ENCODE measurements at regions not wholly inside any gene's neighbourhood (a gene's known extent, or its start where the extent isn't known, plus 50 kb on each side); places are given as distances from the start of the nearest gene placed in this dataset.

DNA sequence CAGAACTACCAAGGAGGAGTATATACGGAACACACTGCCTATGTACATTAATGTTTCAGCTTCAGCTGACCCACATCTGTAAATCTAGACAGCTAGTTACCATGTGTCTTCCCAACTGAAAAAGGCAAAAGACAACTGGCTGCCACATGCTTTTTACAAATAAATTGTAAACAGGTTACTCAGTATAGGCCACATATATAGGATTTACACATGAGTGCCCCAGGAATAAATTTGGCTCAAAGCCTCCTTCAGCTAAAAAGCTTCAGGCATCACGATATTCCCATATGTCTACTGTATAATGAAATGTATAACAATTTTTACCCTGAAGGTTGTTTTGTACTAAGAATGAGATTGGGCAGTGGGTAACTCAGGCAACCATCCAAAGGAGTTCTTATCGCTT, 175.9 kb upstream of the BMP4 start:
- FAIRE-seq = no peak

GRCh38 chr14:54133896-54134295, 177.3 kb upstream of the BMP4 start:
- no peak for FAIRE-seq

GRCh38 chr14:54135804-54136280, 179.2 kb upstream of the BMP4 start:
- no peak for FAIRE-seq

DNA sequence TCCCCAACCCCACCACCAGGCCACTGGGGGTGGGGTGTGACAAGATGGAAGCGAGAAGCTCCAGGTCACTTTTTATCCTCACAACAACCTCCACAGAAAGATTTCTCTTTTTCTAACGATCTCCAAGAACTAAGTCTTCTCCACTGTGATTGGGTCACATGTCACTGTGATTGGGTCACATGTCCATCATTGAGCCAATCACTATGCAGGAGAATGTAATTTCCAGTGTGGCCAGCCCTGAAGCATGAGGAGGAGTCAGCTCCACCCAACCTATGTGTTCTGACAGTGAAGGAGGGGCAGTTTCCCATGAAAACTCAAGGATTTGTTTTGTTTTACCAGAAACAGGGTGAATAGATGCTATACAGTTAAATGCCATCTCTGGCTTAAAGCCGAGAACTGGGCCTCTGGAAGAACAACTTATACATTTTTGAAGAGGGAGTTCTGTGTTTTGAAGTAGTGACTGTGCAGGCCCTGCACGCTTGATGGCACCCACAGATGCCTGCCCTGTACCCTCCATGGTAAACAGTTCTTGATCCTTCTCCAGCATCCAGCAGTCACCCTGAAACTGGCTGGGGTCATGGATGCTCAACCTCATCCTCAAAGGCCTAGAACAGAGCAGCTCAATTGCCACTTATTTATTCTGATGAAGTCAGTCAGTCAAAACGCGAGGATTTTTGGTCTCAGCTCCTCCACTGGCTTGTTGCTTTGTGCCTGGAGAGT, 180.4 kb upstream of the BMP4 start:
- no peak for FAIRE-seq

GRCh38 chr14:54137614-54137961, 181.0 kb upstream of the BMP4 start:
- no peak for FAIRE-seq

DNA sequence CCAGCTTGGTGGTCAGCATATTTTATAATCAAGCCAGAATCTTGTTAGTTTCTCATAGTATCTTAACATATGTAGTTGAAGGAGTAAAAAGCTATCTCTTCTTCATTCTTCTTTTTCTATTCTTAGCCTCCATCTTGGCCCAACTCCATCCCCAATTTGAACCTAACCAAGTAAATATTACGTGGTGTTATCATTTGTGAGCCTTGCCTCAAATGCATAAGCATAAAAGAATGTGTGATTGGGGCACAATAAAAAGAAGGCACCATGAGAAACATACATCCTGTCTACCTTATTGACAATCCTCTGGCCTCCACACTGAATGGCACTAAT, 181.4 kb upstream of the BMP4 start:
- no peak for FAIRE-seq

DNA sequence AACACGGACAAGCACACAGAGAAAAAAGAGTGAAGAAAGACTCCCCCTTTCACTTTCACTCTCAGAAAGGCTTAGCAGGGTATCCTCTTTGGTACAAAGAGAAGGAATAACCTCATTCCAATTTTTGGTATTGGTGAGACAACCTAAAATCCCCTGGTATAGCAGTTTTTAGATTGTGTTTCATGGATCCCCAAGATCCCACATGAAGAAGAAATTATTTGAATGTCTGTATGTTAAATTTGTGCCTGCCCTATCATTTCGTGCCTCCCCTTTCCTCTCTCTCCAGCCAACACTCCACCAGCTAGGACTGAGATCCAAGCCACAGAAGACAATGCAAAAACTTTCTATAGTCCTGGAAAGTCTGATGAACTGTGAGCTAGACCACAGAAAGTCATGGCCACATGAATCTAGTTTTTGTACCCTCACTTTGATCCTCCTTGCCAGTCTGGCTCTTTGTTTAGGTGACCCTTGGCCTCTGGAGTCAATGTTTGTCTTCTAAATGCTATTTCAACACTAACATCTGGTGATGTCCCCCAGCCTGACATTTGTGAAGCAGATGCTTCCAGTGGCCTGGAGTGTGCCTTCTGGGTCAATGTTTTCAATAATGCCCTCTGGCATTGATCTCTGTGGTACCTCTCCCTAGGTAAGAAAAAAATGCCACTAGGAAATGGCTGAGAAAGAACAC, 181.9 kb upstream of the BMP4 start:
- FAIRE-seq = no peak

DNA sequence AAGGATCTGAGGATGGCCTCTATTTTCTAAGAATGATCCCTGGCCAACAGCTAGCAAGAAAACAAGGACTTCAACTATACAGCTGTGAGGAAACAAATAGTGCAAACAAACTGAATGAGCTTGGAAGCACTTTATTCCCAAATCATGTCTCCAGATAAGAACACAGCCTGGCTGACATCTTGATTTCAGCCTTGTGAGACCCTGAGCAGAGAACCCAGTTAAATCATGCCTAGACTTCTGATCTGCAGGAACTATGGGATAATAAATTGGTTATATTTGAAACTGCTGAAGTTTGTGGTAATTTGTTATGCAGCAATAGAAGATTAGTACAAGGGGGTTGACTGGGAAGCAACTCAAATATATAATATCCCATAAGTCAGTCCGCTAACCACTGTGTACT, 183.9 kb upstream of the BMP4 start:
- no peak for FAIRE-seq

- no peak for FAIRE-seq
Observed at GRCh38 chr14:54146601-54147000, 190.0 kb upstream of the BMP4 start.

- no peak for FAIRE-seq
Observed at GRCh38 chr14:54147282-54147681, 190.7 kb upstream of the BMP4 start.

DNA sequence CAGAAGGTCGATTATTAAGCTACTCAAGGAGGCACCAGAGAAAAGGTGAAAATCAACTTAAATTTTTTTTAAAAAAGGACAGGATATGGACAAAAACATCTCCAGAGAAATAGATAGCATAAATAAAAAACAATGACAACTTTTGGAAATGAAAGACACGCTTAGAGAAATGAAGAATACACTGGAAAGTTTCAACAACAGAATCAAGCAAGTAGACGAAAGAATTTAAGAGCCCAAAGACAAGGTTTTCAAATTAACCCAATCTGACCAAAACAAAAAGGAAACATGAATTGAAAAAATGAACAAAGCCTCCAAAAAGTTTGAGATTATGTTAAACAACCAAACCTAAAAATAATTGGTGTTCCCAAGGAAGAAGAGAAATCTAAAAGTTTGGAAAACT, 191.1 kb upstream of the BMP4 start:
- FAIRE-seq = no peak

GRCh38 chr14:54148251-54148650, 191.6 kb upstream of the BMP4 start:
- no peak for FAIRE-seq

DNA sequence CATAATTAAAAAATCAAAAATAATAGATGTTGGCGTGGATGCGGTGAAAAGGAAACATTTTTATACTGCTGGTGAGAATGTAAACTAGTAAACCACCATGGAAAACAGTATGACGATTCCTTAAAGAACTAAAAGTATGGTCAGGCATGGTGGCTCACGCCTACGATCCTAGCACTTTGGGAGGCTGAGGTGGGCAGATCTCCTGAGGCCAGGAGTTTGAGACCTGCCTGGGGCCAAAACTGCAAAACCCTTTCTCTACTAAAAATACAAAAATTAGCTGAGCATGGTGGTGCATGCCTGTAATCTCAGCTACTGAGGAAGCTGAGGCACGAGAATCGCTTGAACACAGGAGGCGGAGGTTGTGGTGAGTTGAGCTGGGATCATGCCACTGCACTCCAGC, 195.7 kb upstream of the BMP4 start:
- no peak for FAIRE-seq

DNA sequence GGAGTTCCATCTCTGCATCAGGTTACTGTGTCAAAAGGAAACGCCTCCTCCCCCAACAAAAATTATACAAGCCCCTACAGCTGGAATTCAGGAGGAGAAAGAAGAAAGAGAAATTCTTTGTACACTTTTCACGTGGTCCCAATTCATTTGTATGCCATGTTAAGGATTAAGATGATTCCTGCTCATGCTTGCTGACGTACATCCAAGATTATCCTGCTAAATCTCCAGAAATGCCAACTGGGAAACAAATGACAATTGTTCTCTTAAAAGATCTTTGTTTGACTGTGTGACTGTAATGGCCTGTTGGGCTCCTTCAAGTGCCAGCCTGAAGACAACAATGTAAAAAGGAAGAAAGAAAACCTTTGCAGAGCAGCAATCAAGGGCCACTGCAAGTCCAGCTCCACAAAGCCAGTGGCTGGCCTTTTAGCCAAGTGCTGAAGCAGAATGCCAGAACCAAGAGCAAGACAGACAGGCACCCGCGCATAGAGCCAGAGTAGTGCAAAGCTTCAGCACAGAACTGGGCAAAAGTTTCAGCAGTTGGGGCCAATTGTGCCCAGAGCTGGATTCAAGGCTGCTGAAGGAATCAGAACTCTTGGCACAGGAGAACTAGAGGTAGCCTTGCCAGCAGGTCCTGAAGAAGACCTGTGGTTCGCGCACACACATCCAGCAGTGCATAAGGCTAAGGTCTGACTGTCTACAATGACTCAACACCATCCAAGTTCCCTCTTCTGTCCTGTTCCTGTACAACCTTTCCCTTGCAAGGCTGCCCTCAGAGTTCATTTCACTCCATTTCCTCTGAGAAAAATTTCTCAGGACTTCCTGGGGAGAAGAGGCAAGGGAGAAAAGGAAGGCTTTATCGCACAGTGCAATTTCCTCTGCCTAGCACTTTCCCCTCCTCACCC, 209.7 kb upstream of the BMP4 start:
- FAIRE-seq = no peak

- FAIRE-seq = no peak
Observed at GRCh38 chr14:54168489-54168888, 211.9 kb upstream of the BMP4 start.

DNA sequence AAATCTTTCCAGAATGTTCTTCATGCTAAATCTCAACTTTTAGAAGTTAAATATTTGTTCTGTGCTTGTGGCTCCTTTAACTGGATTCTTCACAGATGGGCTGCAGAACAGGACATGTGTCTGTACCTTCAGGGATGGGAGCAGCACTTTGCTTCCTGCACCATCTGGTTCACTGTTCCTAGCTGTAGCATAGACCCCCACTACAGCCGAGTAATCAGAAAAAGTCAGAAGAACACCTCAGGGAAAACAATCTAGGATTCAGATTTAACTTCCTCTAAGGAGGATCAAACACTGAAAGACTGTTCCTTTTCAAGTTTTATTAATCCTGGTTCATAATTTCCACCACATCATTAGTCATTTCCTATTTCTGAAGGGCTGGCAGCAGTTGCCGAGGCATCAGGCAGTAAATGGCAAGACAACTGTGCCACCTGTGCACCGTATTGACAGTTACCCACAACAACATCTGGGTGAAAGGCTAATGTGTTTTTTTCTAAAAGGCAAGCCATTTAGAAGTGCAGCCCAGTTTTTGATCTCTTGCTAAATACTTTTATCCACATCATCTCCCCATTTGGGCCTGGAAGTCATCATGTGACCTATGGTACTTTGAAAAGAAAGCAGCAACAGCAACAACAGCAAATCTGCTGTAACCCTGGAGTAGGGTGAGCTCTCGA, 212.8 kb upstream of the BMP4 start:
- no peak for FAIRE-seq

- peak; percentile 58 for FAIRE-seq
Observed at GRCh38 chr14:54170301-54170700, 213.7 kb upstream of the BMP4 start.

DNA sequence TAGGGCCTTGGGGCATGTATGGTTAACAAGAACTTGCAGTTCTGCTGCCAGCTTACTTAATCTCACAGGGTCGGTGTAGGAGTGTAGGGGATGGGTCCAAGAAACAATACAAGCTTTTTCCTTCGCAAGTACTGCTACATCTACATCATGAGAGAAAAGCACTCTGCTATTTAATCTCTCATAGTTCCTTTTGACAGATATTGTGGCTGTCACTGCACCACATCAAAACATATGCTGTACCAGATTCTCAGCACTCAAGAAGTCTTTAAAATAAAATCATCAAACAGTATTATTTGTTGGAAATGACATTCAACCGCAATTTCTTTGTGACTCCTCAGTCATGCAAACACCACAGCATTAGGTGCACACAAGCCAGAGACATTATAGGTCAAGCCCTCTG, 215.5 kb upstream of the BMP4 start:
- FAIRE-seq = no peak

DNA sequence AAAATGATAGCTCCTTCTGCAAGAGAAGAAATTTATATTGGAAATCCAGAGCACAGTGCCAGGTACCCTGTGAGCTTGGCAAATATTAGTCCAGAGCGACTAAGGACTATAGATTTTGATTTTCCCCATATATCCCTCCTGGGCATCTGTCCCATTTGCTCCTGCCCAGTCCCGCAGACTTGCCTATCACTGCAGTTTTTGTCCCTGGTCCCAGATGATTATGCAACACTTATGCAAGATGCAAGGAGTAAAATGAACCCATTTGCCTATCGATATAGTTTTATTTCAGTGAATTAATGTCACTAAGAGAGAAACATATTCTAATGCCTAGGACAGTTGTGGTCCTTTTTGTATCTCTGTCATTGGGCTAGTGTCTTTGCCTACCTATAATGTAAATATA, 215.9 kb upstream of the BMP4 start:
- FAIRE-seq = no peak

GRCh38 chr14:54173802-54174201, 217.2 kb upstream of the BMP4 start:
- no peak for FAIRE-seq

- FAIRE-seq = no peak
Observed at GRCh38 chr14:54174457-54174856, 217.8 kb upstream of the BMP4 start.

DNA sequence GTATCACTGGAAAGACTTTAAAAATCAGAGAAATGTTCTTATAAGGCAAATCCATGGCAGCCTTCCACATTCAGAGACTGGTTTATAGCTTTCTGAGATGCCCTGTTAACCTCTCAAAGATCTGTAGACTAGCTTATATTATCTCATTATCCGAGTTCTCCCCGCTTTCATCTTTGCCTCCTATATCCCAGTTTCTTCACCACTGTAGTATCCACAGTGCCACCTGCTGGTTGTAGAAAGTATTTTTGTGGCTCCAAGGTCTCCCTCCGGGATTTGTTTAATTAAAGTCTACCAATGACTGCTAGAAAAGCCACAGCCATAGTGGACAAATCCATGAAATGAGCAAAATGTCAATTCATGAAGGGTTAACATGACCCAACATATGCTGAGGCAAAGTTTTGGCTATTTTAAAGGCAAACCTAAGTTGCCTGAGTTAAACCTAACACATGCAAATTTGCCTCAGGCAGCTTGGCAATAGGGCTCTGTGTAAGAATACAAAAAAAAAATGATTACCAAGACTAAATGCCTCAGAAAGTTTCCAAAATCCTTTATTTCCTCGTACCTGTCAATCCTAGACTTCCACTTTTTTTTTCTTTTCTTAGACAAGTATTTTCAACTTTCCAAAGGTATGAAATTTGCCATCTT, 218.8 kb upstream of the BMP4 start:
- FAIRE-seq = peak; percentile 99

DNA sequence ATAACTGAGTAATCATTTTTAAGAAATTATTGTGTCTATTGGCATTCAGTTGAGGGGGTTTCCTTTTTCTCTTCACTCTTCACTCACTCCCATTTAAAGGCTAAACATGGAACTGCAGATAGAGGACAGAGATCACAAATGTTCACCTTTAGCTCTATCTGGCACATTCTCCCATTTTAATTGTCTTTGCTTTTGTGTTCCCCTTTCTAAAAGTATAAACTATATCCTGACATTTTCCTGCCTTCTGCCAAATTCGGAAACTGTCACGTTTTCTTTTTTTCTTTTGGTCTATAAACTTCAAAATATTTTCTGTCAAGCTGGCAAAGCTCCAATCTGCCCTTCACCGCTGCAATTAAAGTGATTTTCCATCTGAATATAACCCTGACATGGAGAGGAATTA, 219.8 kb upstream of the CDKN3 start:
- FAIRE-seq = no peak
